GM12873 (cell line): ENCODE measurements at regions not wholly inside any gene's neighbourhood (a gene's known extent, or its start where the extent isn't known, plus 50 kb on each side); places are given as distances from the start of the nearest gene placed in this dataset.

Experiments used
- TF ChIP-seq, protein P1 (sequence below): IDR thresholded peaks from 2 replicates; pipeline ENCODE4 v1.5.1; 2012; ENCODE audit warnings: low read depth, mild to moderate bottlenecking, moderate library complexity, low read length, control low read depth; ENCODE audit not compliant: insufficient read depth; ENCODE audit errors: missing control alignments

DNA sequence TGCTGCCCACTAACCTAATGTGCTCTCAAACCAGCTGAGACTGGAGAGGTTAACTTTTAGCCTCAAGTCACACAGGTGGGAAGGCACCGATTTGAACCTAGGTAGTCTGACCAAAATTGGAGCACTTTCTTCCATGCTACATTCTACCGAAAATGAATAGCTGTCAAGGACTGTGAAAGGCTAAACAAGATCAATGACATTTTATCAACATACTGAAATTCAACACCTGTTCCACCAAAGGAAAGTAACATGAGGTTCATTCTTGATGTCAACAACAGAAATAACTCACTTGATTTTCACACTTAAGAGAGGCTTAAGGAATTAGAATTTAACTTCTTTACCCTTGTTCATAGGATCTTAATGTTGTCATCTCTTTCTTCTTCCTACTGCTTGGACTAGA, 284.4 kb upstream of the MON1B start:
- TF ChIP-seq, protein P1, sequence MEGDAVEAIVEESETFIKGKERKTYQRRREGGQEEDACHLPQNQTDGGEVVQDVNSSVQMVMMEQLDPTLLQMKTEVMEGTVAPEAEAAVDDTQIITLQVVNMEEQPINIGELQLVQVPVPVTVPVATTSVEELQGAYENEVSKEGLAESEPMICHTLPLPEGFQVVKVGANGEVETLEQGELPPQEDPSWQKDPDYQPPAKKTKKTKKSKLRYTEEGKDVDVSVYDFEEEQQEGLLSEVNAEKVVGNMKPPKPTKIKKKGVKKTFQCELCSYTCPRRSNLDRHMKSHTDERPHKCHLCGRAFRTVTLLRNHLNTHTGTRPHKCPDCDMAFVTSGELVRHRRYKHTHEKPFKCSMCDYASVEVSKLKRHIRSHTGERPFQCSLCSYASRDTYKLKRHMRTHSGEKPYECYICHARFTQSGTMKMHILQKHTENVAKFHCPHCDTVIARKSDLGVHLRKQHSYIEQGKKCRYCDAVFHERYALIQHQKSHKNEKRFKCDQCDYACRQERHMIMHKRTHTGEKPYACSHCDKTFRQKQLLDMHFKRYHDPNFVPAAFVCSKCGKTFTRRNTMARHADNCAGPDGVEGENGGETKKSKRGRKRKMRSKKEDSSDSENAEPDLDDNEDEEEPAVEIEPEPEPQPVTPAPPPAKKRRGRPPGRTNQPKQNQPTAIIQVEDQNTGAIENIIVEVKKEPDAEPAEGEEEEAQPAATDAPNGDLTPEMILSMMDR: no peak

DNA sequence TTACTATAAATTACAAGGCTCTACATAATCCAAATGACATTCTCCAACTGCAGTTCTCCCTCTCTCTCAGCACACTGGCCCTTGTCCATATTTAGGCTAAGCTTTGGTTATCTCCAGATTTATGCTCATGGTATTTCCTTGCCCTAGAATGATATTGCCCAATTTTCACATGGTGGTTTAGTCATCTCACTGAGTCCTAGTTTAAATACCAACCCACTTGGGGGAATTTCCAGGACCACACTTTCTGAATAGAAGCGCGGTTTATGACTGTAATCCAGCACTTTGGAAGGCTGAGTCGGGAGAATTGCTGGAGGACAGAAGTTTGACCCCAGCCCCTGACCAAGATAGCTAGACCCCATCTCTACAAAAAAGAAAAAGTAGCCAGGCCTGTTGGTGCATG, 280.1 kb upstream of the MON1B start:
- TF ChIP-seq, protein P1: no peak

GRCh38 chr16:76913046-76913445, 277.9 kb upstream of the MON1B start:
- TF ChIP-seq, protein P1: no peak

- TF ChIP-seq, protein P1: no peak
Measured at GRCh38 chr16:76926042-76926441, 264.9 kb upstream of the MON1B start.

- TF ChIP-seq, protein P1: no peak
Measured at GRCh38 chr16:76926595-76926994, 264.4 kb upstream of the MON1B start.

- TF ChIP-seq, protein P1: no peak
Measured at GRCh38 chr16:76931186-76931585, 259.8 kb upstream of the MON1B start.

- TF ChIP-seq, protein P1: no peak
Measured at GRCh38 chr16:76932541-76933211, 258.3 kb upstream of the MON1B start.
